ENCODE measurements at regions not wholly inside any gene's neighbourhood (a gene's known extent, or its start where the extent isn't known, plus 50 kb on each side); places are given as distances from the start of the nearest gene placed in this dataset.

DNA sequence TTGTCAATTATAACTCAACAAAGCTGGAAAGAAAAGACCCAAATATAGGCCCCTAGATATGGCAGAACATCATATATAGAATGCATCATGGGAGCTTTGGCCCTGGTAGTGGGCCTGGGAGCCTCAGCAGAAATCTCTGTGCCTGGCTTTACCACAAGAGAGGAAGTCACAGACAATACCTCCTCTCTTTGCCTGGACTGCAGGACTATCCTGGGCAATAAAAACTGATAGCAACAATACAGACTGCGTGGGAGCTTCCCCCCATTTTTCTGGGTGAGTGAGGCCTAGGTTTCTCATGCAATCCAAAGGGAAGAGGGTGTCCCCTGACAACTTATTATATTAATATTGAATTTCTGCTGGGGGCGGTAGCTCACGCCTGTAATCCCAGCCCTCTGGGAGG is 64.0 kb upstream of the NFKB1 start:
- TF ChIP-seq, protein P1, sequence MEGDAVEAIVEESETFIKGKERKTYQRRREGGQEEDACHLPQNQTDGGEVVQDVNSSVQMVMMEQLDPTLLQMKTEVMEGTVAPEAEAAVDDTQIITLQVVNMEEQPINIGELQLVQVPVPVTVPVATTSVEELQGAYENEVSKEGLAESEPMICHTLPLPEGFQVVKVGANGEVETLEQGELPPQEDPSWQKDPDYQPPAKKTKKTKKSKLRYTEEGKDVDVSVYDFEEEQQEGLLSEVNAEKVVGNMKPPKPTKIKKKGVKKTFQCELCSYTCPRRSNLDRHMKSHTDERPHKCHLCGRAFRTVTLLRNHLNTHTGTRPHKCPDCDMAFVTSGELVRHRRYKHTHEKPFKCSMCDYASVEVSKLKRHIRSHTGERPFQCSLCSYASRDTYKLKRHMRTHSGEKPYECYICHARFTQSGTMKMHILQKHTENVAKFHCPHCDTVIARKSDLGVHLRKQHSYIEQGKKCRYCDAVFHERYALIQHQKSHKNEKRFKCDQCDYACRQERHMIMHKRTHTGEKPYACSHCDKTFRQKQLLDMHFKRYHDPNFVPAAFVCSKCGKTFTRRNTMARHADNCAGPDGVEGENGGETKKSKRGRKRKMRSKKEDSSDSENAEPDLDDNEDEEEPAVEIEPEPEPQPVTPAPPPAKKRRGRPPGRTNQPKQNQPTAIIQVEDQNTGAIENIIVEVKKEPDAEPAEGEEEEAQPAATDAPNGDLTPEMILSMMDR (IDR thresholded peaks at IDR 0.05): no peak
- no peak for TF ChIP-seq POLR2A (IDR thresholded peaks at IDR 0.05)

Measured in thyroid gland (tissue), 4 donors.